ENCODE measurements at regions not wholly inside any gene's neighbourhood (a gene's known extent, or its start where the extent isn't known, plus 50 kb on each side); places are given as distances from the start of the nearest gene placed in this dataset.

- H3K27me3 ChIP-seq (ENCODE audit: control insufficient read depth, insufficient read depth, low read length), result no peaks in the 10 kb centered on the region
- no peak overlapping the region for H3K9ac ChIP-seq (ENCODE audit: low read length)
- no peak overlapping the region for H3K4me3 ChIP-seq (ENCODE audit: low read length)
- no peak overlapping the region for H3K27ac ChIP-seq (ENCODE audit: low read depth, low read length)
- no peaks in the 10 kb centered on the region for H3K4me1 ChIP-seq (ENCODE audit: control insufficient read depth, insufficient read depth, low read length)
- no peaks in the 10 kb centered on the region for H3K36me3 ChIP-seq (ENCODE audit: control insufficient read depth, insufficient read depth, low read length)
Measured at GRCh38 chr7:125871431-125871830, 941.8 kb upstream of the POT1 start.

- Histone ChIP-seq H3K27me3 (ENCODE audit: control insufficient read depth, insufficient read depth, low read length) (no peaks in the 10 kb centered on the region), H3K27ac (ENCODE audit: low read depth, low read length) (no peak overlapping the region), H3K4me3 (ENCODE audit: low read length) (no peak overlapping the region), H3K36me3 (ENCODE audit: control insufficient read depth, insufficient read depth, low read length) (no peaks in the 10 kb centered on the region), H3K4me1 (ENCODE audit: control insufficient read depth, insufficient read depth, low read length) (no peaks in the 10 kb centered on the region), H3K9ac (ENCODE audit: low read length) (no peak overlapping the region)
Measured at GRCh38 chr7:125857606-125858005, 928.0 kb upstream of the POT1 start.

GRCh38 chr7:125848157-125848556, 918.5 kb upstream of the POT1 start:
- Histone ChIP-seq H3K27ac (ENCODE audit: low read depth, low read length) (no peak overlapping the region), H3K4me3 (ENCODE audit: low read length) (no peak overlapping the region), H3K27me3 (ENCODE audit: control insufficient read depth, insufficient read depth, low read length) (no peaks in the 10 kb centered on the region), H3K4me1 (ENCODE audit: control insufficient read depth, insufficient read depth, low read length) (no peaks in the 10 kb centered on the region), H3K36me3 (ENCODE audit: control insufficient read depth, insufficient read depth, low read length) (no peaks in the 10 kb centered on the region), H3K9ac (ENCODE audit: low read length) (no peak overlapping the region)

- H3K4me1 ChIP-seq (ENCODE audit: control insufficient read depth, insufficient read depth, low read length), result no peaks in the 10 kb centered on the region
- no peak overlapping the region for H3K9ac ChIP-seq (ENCODE audit: low read length)
- H3K4me3 ChIP-seq (ENCODE audit: low read length), result no peak overlapping the region
- H3K27me3 ChIP-seq (ENCODE audit: control insufficient read depth, insufficient read depth, low read length), result no peaks in the 10 kb centered on the region
- no peak overlapping the region for H3K27ac ChIP-seq (ENCODE audit: low read depth, low read length)
- H3K36me3 ChIP-seq (ENCODE audit: control insufficient read depth, insufficient read depth, low read length), result no peaks in the 10 kb centered on the region
Measured at GRCh38 chr7:125847692-125848091, 918.1 kb upstream of the POT1 start.

- H3K9ac ChIP-seq (ENCODE audit: low read length), result no peak overlapping the region
- no peaks in the 10 kb centered on the region for H3K36me3 ChIP-seq (ENCODE audit: control insufficient read depth, insufficient read depth, low read length)
- H3K4me3 ChIP-seq (ENCODE audit: low read length), result no peak overlapping the region
- H3K4me1 ChIP-seq (ENCODE audit: control insufficient read depth, insufficient read depth, low read length), result no peaks in the 10 kb centered on the region
- H3K27ac ChIP-seq (ENCODE audit: low read depth, low read length), result no peak overlapping the region
- no peaks in the 10 kb centered on the region for H3K27me3 ChIP-seq (ENCODE audit: control insufficient read depth, insufficient read depth, low read length)
Measured at GRCh38 chr7:125847055-125847454, 917.4 kb upstream of the POT1 start.

GRCh38 chr7:125845686-125846085, 916.1 kb upstream of the POT1 start:
- Histone ChIP-seq H3K27ac (ENCODE audit: low read depth, low read length) (no peak overlapping the region), H3K4me1 (ENCODE audit: control insufficient read depth, insufficient read depth, low read length) (no peaks in the 10 kb centered on the region), H3K4me3 (ENCODE audit: low read length) (no peak overlapping the region), H3K9ac (ENCODE audit: low read length) (no peak overlapping the region), H3K27me3 (ENCODE audit: control insufficient read depth, insufficient read depth, low read length) (no peaks in the 10 kb centered on the region), H3K36me3 (ENCODE audit: control insufficient read depth, insufficient read depth, low read length) (no peaks in the 10 kb centered on the region)

- H3K4me1 ChIP-seq (ENCODE audit: control insufficient read depth, insufficient read depth, low read length), result no peaks in the 10 kb centered on the region
- H3K4me3 ChIP-seq (ENCODE audit: low read length), result no peak overlapping the region
- no peak overlapping the region for H3K9ac ChIP-seq (ENCODE audit: low read length)
- no peaks in the 10 kb centered on the region for H3K27me3 ChIP-seq (ENCODE audit: control insufficient read depth, insufficient read depth, low read length)
- H3K27ac ChIP-seq (ENCODE audit: low read depth, low read length), result no peak overlapping the region
- no peaks in the 10 kb centered on the region for H3K36me3 ChIP-seq (ENCODE audit: control insufficient read depth, insufficient read depth, low read length)
Measured at GRCh38 chr7:125834421-125834820, 904.8 kb upstream of the POT1 start.

- H3K36me3 ChIP-seq (ENCODE audit: control insufficient read depth, insufficient read depth, low read length), result no peaks in the 10 kb centered on the region
- no peaks in the 10 kb centered on the region for H3K27me3 ChIP-seq (ENCODE audit: control insufficient read depth, insufficient read depth, low read length)
- H3K4me3 ChIP-seq (ENCODE audit: low read length), result no peak overlapping the region
- H3K9ac ChIP-seq (ENCODE audit: low read length), result no peak overlapping the region
- no peak overlapping the region for H3K27ac ChIP-seq (ENCODE audit: low read depth, low read length)
- no peaks in the 10 kb centered on the region for H3K4me1 ChIP-seq (ENCODE audit: control insufficient read depth, insufficient read depth, low read length)
Measured at GRCh38 chr7:125833839-125834238, 904.2 kb upstream of the POT1 start.

GRCh38 chr7:125830743-125831142, 901.1 kb upstream of the POT1 start:
- H3K4me1 ChIP-seq (ENCODE audit: control insufficient read depth, insufficient read depth, low read length), result no peaks in the 10 kb centered on the region

GRCh38 chr7:125828153-125828700, 898.6 kb upstream of the POT1 start:
- no peaks in the 10 kb centered on the region for H3K36me3 ChIP-seq (ENCODE audit: control insufficient read depth, insufficient read depth, low read length)
- H3K9ac ChIP-seq (ENCODE audit: low read length), result no peak overlapping the region
- H3K4me1 ChIP-seq (ENCODE audit: control insufficient read depth, insufficient read depth, low read length), result no peaks in the 10 kb centered on the region
- H3K27me3 ChIP-seq (ENCODE audit: control insufficient read depth, insufficient read depth, low read length), result no peaks in the 10 kb centered on the region
- no peak overlapping the region for H3K27ac ChIP-seq (ENCODE audit: low read depth, low read length)
- no peak overlapping the region for H3K4me3 ChIP-seq (ENCODE audit: low read length)

More at GRCh38 chr7:125830743-125831142, 901.1 kb upstream of the POT1 start:
- H3K9ac ChIP-seq (ENCODE audit: low read length), result no peak overlapping the region
- no peaks in the 10 kb centered on the region for H3K27me3 ChIP-seq (ENCODE audit: control insufficient read depth, insufficient read depth, low read length)
- H3K36me3 ChIP-seq (ENCODE audit: control insufficient read depth, insufficient read depth, low read length), result no peaks in the 10 kb centered on the region
- H3K27ac ChIP-seq (ENCODE audit: low read depth, low read length), result no peak overlapping the region
- H3K4me3 ChIP-seq (ENCODE audit: low read length), result no peak overlapping the region

GRCh38 chr7:125823538-125823937, 893.9 kb upstream of the POT1 start:
- no peaks in the 10 kb centered on the region for H3K36me3 ChIP-seq (ENCODE audit: control insufficient read depth, insufficient read depth, low read length)
- H3K4me1 ChIP-seq (ENCODE audit: control insufficient read depth, insufficient read depth, low read length), result no peaks in the 10 kb centered on the region
- no peaks in the 10 kb centered on the region for H3K27me3 ChIP-seq (ENCODE audit: control insufficient read depth, insufficient read depth, low read length)
- no peak overlapping the region for H3K9ac ChIP-seq (ENCODE audit: low read length)
- H3K27ac ChIP-seq (ENCODE audit: low read depth, low read length), result no peak overlapping the region
- no peak overlapping the region for H3K4me3 ChIP-seq (ENCODE audit: low read length)

- Histone ChIP-seq H3K4me3 (ENCODE audit: low read length) (no peak overlapping the region), H3K4me1 (ENCODE audit: control insufficient read depth, insufficient read depth, low read length) (no peaks in the 10 kb centered on the region), H3K36me3 (ENCODE audit: control insufficient read depth, insufficient read depth, low read length) (no peaks in the 10 kb centered on the region), H3K9ac (ENCODE audit: low read length) (no peak overlapping the region), H3K27ac (ENCODE audit: low read depth, low read length) (no peak overlapping the region), H3K27me3 (ENCODE audit: control insufficient read depth, insufficient read depth, low read length) (no peaks in the 10 kb centered on the region)
Measured at GRCh38 chr7:125820495-125820894, 890.9 kb upstream of the POT1 start.

- Histone ChIP-seq H3K27me3 (ENCODE audit: control insufficient read depth, insufficient read depth, low read length) (no peaks in the 10 kb centered on the region), H3K4me1 (ENCODE audit: control insufficient read depth, insufficient read depth, low read length) (no peaks in the 10 kb centered on the region), H3K27ac (ENCODE audit: low read depth, low read length) (no peak overlapping the region), H3K9ac (ENCODE audit: low read length) (no peak overlapping the region), H3K4me3 (ENCODE audit: low read length) (no peak overlapping the region), H3K36me3 (ENCODE audit: control insufficient read depth, insufficient read depth, low read length) (no peaks in the 10 kb centered on the region)
Measured at GRCh38 chr7:125814100-125814499, 884.5 kb upstream of the POT1 start.

Data from rectal smooth muscle tissue (tissue), 1 donor.